Renal cortex interstitium (tissue), 11 donors: ENCODE measurements at regions not wholly inside any gene's neighbourhood (a gene's known extent, or its start where the extent isn't known, plus 50 kb on each side); places are given as distances from the start of the nearest gene placed in this dataset.

ENCODE experiments used
- DNase-seq, 11 donors: peaks; one replicate each; pipeline ENCODE4 v3.0.0-alpha.2; 2013; ENCODE audit warnings: low read depth in 9 of 11, low spot score in 4 of 11; ENCODE audit errors: extremely low read depth in 1 of 11

DNA sequence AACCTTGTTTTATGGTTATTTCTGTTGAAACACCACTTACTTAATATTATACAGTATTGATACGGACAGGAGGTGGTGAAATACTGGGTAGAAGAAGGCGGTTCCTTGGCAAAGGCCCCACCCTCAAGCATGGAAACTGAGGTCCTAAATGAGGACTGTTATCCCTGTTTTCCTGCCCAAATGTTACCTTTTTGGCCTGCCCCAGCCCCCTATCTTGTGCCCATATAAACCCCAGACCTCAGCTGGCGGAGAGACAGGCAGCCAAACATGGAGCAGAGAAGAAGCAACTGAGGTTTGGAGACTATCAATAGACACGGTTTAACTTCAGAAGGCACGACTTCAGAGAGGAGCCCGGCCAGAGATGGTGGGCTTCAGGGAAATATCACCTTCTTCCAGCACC lies 640.1 kb downstream of the PTPRU start:
- no peak for DNase-seq

DNA sequence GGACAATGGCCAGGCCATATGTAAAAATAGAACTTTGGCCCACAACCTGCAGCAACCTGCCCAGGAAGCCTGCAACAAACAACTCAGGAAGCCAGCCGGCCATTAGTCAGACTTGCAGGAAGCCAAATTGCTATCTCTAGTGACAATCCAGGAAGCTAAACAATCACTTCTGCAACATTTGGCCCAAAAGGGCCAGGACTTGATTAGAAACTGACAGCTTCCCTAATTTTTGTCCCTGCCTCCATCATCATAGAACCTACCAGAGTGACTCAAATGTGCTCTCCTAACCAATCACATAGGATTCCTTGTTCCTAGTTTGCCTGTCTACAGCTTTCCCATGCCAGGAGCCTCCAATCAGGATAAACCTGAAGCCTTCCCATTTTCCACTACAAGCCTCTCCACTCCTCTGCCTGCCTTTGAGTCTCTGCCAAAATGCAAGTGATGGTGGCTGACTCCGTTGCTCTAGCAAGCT lies 639.3 kb downstream of the PTPRU start:
- peak in 1 of 11 donors; percentile 9 for DNase-seq

DNA sequence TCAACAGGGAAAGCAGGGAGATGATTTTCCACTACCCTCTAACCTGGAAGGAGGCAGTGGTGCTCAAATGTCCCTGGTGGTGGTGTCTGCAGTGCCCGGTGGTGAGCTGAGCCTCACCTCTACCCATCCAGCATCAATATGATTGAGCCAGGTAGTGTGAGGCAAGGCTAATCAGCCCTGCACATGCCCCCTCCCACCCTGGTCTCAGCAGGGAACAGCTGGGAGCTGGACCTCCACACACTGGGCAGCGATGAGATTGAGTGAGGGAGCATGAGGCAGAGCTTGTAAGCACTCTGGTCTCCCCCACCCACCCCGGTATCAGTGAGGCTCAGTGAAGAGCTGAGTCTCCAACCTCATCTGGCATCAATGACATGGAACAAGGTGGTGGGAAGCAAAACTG lies 634.3 kb downstream of the PTPRU start:
- DNase-seq, result no peak

DNA sequence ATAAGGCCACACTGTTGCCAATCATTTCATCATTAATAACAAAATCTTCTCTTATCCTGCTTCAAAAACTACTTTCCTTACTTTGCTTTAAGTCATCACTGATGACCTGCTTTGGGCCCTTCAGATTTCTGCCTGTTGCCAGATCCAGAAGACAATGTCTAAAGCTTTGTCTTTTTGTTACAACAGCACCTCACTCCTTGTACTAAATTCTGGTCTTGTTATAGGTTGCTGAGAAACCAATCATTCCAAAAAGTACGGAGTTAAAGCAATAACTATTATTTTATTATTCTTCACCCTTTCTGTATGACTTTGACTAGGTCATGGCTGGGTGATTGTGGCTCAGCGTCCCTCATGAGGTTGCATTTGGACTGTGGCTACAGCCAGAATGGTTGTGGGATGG lies 633.5 kb downstream of the PTPRU start:
- no peak for DNase-seq

DNA sequence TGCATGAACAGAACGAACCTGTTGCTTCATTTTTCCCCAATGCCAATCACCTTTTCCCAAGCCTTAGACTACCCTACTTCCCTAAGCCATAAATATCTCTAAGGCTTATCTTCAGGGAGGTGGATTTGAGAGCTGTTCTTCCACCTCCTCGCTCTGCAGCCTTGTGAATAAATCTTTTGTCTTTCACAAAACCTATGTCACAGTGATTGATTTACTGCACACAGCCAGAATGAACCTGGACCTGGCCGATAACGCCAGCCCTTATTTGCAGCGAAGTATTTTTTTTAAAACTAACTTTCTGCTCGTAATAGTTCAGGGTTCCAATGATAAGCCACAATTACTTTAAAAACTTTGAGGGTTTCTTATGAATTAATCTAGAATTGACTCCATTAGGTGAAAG lies 632.6 kb downstream of the PTPRU start:
- no peak for DNase-seq

DNA sequence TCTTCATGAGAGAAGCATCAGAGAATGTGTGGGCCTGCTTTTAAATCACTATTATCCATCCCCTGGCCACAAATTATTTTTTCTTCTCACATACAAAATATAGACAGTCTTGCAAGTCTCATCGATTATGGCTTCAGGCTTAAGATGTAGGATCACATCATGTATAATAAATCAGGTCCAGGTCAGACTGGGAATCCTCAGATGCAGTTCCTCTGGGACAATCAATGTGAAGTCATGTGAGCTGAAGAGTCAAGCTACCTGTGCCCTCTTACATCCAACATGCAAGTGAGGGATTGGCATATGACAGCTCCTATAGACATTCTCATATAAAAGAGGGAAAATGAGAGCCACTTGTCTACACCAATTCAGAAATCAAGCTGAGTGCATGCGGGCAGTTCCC lies 631.8 kb downstream of the PTPRU start:
- DNase-seq, result no peak

DNA sequence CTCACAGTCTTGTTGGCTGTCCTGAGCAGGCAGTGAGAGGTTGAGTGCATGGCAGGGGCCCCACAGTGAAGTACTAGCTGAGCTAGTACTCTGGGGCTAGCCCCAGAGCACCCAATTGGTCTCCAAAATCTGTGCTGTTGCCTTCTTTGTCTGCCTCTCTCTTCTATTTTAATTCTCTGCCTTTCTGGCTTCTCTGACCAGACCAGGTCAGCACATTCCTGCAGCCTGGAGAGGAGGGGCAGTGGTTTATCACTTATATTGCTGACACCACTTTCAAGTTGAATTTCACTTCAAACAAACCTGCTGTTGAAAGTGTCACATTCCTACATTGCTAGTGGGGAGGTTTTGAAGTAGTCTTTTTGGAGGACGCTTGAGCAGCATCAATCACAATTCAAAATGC lies 628.7 kb downstream of the PTPRU start:
- peak in 1 of 11 donors; percentile 41 for DNase-seq

DNA sequence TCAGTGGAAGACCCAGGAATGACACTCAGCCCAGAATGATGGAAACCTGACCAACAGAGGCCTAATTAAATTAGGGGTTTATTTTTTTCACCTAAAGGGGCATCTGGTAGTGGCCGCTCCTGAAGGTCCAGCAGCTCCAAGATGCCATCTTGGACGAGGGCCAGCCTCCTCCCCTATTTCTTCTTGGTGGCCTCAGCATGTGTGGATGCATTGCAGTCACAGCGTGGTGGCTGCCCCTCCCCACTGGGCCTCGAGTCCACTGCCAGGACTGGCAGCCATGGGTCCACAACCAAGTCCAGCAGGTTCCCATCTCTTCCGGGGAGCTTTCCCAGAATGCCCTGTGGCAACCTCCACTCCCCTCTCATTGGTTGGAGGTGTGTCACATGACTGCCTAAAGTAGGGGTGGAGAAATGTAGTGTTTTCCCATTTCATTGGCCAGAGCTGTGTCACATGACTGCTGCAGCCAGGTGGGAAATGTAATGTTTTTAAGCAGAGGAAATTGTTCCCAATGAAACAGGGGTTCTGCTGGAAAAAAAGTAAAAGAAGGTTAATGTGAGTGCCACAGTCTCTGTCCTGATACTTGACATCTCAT lies 628.2 kb downstream of the PTPRU start:
- no peak for DNase-seq

DNA sequence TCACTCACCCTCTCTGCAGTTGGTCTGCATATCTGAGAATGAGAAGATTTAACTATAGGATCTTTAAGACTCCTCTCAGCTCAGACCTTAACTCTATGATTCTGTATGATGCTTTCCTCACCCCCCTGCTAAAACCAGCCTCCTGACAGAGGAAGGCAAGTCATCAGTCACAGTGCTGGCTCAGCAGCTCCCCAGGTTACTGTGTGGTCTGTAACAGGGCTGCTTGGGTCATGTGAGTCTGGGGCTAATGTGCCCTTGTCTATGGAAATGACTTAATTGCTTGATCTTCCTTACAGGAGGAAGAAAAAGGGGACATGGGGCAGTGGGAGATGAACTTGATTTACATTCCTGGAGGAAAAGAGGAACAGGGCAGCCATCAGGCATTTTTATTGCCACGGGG lies 625.6 kb downstream of the PTPRU start:
- DNase-seq, result no peak

DNA sequence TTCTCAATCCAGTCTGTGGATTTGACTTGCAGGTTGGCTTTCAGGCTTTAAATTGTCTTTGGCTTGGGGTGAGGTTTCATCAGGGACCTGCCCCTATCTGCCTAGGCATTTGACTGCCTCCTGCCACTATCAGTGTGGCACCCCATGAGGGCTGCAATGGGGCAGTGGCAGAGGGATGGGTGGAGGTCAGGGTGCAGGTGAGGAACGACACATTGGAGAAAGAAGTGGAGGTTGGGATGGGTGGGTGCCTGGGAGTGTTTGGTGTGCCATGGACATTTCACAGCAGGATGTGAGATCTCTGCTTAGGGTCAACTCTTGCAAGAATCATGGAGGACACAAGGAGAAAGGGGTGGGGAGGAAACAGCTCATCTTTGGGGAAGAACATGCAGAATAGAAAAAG lies 625.1 kb downstream of the PTPRU start:
- no peak for DNase-seq

DNA sequence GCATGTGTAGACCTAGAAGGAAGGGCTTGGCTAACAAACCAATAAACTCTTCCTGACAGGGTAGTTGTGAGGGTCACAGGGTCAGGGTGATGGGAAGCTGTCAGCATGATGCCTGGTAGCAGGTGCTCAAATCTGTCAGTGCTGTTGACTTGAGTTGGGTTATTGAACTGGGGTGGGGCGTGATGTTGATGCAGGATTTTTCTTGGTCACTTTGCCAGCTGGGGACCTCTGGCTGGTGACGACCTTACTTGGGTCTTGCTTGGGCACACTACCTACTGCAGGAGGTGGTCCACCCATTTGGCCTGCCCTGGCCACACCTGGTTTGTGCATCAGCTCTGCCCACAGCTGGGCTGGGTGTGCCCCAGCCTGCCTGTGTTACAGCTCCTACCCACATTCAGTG lies 624.4 kb downstream of the PTPRU start:
- no peak for DNase-seq

DNA sequence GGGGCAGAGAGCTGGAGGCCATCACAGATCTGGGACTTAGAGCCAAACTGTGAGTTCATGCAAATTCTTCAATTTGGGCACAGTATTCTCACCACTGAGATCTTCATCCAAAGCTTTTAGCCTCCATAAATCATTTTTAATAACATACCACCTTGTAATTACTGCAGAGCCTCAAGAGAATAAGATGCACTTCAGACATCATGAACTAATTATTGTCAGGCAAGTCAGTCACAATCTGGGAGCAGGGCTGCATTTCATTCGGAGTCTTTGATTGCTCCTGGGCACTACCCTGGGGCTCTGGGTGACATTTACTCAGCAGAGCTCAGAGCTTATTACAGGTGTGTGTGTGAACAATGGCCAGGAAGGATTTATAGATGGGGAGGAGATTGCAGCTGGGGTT lies 623.7 kb downstream of the PTPRU start:
- no peak for DNase-seq

DNA sequence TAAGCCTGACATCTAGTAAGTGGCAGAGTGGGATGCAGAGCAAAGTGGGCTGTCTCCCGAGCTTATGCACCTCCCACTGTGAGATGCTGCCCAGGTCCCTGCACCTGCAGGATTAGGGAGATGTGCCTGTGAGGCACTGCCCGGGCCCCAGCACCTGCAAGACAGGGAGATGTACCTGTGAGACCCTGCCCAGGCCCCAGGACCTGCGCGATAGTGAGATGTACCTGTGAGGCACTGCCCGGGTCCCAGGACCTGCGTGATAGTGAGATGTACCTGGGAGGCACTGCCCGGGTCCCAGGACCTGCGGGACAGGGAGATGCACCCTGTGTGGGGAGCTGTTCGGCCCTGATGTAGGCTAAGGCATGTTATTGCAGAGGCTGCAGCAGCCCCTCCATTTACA lies 622.8 kb downstream of the PTPRU start:
- DNase-seq, result no peak

DNA sequence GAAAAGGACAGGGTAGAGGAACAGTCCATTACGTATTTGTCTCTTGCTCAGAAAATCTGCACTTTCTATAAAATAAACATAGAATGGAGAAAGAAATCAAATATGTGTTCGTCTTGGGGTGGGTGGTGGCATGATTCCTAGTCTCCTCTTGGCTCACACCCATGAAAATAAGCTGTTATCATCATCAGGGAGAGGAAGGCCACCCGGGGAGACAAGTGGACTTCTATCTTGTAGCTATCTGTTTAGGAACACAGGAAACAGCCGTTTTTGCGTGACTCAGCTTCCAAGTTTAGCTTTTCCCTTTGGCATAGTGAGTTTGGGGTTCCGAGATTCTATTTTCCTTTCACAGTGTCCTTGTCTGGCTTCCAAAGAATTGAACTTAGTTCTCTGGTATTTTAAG lies 622.3 kb downstream of the PTPRU start:
- DNase-seq, result no peak

DNA sequence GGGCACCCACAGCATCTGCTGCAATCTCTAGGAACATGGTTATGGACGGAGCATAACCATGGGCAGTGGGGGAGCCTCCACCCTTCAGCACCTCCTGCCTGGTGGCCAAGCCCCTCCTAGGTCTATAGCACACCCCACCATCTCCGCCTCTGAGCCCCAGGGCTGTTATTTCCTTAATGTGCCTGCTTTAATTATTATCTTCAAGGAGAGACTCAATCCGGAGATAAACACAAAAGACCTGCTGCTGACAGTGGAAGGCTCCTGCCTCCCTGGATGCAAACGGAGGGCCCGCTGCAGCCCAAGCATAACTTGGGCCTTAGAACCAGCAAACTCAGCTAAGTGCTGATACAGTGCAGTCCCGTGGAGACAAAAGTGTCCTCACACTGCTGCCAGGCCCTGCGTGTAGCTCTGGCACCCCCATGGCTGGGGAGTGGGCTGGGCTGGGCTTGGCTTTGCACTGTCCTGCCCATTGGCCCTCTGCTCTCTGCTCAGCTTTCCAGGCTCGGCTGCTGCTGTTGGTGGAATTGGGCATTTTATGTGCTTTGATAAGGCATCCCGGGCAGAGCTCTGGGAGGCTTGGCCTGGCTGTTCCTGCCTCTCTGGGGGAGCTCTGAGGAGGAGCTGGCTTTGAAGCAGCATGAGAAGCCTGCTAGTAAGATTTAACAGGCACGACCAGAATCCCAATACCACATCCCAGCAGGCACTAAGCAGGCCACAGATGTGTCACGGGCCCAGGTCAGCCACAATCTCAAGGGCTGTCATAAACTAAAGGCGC lies 620.2 kb downstream of the PTPRU start:
- DNase-seq, result no peak

DNA sequence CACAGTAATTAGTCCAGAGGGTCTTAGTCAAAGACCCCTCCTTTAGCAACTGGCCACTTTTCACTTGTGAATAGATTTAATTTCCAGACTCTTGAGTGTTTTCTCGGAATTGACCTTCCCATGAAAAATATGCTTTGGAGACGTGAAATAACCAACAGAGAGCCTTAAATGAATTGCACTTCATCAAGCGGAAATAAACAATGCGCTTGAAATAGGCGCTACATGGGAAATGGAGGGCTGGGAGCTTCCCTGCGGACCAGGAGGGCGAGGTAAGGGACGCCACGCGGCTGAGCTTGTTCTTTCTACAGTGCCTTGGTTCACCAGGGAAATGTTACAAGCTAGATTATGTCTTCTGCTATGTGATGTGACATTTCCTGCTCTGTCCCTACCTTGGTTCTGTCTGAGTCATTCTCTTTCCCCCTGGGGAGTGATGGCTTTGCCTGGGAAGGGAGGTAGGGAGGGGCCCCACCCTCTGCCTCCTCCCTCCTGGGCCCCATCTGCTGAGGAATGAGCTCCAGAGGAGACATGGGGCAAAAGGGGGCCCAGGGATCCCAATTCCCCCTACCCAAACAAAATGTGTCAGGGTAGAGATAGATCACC lies 619.3 kb downstream of the PTPRU start:
- DNase-seq, result no peak

DNA sequence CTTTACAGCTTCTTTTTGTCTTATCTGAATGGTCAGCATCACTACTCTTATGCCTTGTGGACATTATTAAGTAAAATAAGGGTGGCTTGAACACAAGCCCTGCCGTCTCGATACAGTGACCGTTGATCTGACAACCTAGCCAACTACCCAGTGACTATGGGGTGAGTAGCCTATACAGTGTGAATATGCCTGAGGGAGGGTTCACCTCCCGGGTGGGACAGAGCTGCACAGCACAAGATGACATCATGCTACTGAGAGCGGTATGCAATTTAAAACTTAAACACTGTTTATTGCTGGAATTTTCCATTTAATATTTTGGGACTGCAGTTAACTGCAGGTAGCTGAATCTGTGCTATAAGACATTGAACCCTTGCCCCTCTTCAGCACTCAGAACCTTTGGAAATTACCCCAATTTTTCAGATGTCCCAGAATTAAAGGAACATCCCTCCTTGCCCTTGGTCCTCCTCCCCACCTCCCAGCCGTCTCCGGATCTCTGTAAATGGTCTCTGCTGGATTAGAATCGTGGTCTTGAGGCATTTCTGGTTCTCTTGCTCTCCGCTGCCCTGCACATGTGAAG lies 618.5 kb downstream of the PTPRU start:
- no peak for DNase-seq

DNA sequence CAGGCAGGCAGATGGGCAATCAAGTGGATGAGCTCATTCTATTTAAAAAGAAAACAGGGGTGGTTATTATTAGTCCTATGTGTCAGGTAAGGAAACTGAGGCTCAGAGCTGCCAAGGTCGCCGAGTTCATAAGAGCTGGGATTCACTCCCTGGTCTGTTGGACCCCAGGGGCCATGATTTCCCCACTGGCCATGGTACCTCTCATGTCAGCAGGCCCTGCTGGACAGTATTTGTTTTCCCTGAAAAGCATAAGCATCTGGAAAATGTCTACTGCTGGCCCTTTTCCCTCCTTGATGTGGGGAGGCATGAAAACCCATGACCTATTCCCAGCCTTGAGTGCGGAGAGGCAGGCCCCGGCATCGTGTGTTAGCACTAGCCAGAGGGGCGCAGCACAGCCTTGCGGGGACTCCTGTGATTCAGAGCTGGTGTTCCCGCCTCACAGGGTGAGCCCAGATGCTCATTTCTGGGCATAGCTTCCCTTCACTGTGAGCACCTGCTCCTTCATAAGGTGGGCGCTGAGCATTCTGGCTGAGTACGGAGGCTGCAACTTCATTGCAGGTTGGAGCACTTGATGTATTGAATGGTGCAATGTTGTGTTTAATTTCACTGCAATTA lies 617.5 kb downstream of the PTPRU start:
- DNase-seq, result no peak

DNA sequence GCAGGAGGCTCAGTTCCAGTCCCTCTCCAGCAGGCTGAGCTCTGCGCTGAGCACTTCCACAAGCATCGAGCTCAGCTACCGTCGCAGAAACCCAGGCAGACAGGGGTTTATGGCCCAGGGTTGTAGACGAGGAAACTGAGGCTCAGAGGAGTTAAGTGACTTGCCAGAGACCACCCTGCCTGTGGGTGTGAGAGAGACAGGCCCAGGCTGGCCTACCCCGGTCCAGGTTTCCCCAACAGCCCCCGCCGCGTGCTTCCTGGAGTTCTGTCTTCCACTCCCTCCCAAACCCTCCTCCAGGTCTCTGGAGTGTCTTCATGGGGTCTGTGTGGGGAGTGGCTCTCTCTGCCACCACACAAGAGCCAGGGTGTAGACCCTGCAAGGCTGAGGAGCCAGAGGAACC lies 615.9 kb downstream of the PTPRU start:
- DNase-seq, result no peak

DNA sequence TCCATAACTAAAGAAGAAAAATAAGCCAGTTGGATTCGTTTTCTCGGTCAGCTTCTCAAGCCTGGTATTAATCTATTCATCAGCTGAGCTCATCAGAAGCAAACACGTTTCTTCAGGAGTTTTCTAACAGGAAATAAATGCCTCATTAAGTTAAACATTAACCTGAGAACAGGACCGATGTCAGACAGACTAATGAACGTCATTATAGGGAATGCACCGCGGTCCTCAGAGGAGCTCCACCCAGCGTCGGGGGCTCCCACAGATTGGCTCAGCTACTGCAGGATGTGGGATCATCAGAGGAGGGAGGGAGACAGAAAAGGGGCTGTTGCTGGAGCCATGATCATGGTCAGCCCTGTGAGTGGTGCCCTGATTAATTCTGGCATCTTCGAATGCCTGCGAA lies 615.4 kb downstream of the PTPRU start:
- peak in 3 of 11 donors; percentile 14 to 50 (median 46) for DNase-seq
